SHP77 treated with DMSO at 0.1 percent for 48 hours (cell line): ENCODE measurements at regions not wholly inside any gene's neighbourhood (a gene's known extent, or its start where the extent isn't known, plus 50 kb on each side); places are given as distances from the start of the nearest gene placed in this dataset.
"Not testable (repeated sequence)": the region's sequence is repeated elsewhere in the genome, so short reads cannot be mapped to it uniquely, and the experiment has no call there.

ENCODE experiments used
- DNase-seq: peaks from one replicate; lab custom pipeline; 2025; lab: John Stamatoyannopoulos, UW

GRCh38 chr6:4677011-4677750, 99.0 kb upstream of the CDYL start:
- no peak for DNase-seq

DNA sequence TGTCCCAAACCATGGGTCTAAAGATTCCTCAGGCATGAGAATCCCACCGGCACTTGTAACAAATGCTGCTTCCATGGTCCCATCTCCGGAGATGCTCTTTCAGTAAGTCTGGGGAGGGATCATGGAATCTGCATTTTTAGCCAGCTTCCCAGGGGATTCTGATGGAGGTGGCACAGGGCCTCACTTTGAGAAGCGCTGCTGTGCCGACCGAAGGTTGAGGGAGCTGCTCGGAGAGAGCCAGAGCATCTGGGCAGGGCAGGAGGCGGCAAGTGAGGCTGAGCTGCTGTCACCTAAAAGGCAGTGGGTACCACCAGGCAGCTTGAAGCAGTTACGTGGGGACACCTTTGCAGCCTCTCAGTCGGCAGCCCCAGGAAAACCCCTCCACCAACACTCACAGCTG, 100.2 kb upstream of the CDYL start:
- DNase-seq: no peak

- DNase-seq: no peak
Measured at GRCh38 chr6:4675121-4675520, 101.1 kb upstream of the CDYL start.

- DNase-seq: no peak
Measured at GRCh38 chr6:4673861-4674260, 102.3 kb upstream of the CDYL start.

DNA sequence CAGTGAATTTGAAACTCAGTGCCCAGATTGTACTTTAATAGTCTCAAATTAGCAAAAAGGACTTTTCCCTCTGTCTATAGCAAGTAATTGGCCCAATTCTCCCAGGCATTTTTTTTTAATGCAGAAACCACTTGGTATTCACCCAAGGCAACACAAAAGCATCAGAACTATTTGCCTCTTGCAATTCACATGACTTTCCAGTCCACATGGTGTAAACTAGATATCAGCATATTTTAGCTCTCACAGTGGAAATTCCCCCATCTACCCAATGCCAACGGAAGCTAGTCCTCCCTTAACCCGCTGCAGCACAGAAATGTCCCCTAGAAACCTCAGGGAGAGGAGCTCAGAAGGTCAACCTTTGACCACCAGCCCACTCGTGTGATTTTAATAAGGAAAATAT, 103.4 kb upstream of the CDYL start:
- no peak for DNase-seq

DNA sequence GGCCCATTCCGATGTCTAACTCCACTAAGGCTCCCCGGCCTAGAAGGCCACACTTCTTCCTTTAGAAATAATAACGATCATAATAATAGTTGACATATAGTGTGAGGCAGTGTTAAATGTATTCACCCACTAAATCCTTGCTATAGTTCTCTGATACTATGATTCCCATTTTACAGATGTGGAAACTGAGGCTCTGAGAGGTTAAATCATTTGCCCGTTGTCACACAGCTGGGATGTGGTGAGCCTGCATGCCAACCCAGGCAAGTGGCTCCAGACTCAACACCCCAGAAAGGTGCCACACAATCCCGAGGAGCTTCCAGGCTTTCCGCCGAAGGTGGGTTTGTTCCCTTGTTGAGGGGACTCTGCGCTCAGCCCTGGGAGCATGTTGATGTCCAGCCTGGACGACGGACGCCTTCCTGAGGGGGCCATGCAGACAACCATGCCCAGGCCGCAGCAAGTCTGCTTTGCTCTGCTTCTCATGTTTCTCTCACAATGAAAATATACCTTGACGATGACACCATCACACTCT, 104.6 kb upstream of the CDYL start:
- DNase-seq: no peak

DNA sequence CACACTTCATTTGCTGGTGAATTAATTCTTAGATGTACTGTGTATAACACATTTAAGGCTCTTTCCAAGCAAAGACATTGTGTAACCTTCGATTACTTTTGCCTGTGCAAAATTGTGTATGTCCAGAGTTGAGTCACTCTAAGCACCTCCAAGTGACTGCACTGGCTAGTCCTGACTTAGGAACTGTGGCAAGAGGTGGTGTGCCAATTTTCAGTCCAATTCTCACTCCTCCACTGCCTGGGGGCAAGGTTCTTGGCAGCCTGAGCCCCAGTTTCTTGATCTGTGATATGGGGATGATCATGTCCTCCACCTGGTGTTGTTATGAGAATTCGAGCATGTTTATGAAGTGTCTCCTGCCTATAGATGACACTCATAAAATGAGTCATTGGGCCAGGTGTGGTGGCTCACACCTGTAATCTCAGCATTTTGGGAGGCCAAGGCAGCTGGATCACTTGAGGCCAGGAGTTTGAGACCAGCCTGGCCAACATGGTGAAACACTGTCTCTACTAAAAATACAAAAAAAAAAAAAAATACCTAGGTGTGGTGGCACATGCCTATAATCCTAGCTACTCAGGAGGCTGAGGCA, 105.3 kb upstream of the CDYL start:
- no peak for DNase-seq

- no peak for DNase-seq
Measured at GRCh38 chr6:4670290-4670689, 105.9 kb upstream of the CDYL start.

DNA sequence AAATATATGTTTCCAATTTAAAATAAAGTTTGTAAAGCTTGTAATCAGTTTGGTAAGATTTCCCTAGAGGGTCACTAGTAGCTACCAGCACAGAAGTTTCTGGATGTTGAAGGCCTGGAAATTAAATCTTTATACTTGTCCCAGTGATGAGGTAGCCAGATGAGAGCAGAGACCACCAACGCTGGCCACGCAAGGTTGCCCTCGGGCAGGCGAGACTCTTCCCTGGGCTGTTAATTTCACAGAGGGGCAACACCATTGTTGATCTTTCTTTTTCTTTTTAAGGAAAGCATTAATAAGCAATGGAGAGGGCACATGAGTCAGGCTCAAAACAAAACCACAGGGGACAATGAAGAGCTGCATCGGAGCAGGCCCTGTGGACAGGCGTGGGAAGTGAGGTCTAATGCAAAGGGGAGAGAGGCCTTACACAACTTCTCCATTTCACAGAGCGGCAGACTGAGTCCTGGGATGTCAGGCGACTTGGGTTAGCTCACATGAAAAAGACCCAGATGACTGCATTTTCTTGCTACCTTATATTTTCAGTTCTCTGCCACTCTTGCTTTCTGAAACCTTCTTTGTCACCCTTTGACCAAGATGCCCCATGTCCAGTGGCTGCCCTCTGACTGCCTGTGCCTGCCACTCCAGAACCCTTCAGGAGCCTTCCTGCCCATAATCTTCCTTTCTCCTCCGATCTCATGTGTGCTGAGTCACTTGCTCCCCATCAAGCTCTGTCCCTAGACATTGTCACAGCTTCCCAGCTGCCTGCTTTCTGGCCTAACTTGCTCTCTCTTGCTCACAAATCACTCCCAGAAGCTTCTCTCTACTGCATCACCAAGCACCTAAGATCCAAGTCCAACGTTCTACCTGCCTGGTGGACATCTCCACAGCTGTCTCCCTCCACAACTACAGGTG, 107.7 kb upstream of the CDYL start:
- no peak for DNase-seq

DNA sequence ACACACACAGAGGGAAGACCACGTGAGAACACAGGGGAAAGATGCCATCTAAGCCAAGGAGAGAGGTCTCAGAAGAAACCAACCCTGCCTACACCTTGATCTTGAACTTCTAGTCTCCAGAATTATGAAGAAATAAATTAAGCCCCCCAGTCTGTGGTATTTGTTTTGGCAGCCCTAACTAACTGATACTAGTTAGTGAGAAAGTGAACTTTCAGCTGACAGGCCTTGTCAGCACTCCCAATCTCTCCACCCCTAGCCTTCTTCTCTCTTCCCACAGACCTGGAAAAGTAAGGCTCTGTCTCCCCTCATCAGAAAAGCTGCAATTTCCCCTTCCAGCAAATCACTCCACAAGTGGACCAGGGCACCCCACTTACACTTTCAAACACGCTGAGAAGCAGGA, 108.6 kb upstream of the CDYL start:
- no peak for DNase-seq

- no peak for DNase-seq
Measured at GRCh38 chr6:4666886-4667513, 109.2 kb upstream of the CDYL start.

DNA sequence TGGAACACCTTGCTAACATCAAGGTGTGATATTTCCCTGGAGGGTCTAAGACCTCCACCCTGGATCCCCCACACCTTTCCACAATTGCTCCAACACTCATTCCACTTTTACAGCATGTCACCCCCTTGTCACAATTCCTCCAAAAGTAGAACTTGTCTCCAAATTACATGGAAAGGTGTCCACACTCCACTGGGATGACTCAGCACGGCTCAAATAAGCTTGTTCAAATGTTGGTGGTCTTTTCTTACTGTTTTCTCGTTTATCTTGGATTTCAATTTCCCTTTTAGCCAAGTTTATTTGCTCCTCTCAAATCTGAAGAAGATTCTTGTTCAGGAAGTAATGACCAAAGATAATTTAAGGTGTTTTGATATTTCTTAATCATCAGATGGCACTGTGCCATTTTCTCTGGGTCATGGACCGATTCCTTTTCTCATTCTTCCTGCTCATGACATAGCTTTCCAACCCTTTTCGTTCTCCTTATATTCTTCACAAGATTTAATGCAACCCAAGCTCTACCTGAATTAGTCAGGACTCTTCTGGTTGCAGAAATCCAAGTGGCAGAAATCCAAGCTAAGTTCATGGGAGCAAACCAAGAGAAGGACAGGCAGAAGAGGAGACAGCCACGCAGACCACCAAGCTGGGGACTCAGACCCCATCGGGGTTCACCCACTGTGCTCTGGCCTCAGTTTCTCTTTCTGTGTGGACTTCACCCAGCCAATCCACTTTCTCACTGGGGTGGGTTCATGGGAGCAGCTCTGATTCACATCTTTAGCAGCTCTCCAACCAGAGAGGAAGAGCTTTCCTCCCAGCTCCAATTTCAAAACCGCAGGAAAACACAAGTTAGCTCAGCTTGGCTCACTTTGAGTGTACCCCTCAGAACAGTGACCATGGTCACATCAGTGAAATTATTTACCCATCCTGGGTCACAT, 110.5 kb upstream of the CDYL start:
- DNase-seq: no peak

DNA sequence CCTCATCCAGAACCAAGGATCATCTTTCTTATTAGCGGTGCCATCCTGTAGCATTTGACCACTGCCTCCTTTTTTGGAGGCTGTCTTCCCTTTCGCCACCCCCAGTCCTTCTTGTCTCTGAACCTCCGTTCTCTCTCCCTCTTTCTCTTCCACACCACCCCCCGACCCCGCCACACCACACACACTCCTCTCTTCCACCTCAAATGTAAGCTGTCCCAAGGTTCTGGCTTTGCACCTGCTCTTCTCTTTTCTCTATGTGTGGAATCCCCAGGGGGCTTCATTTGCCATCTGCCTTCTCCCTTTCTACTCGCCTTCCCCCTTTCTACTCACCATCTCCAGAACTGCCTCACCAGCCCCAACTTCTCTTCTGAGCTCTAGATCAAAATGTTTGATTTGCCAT, 111.3 kb upstream of the CDYL start:
- DNase-seq: no peak

GRCh38 chr6:4664117-4664626, 112.0 kb upstream of the CDYL start:
- DNase-seq: no peak

- DNase-seq: no peak
Measured at GRCh38 chr6:4662886-4663285, 113.3 kb upstream of the CDYL start.

DNA sequence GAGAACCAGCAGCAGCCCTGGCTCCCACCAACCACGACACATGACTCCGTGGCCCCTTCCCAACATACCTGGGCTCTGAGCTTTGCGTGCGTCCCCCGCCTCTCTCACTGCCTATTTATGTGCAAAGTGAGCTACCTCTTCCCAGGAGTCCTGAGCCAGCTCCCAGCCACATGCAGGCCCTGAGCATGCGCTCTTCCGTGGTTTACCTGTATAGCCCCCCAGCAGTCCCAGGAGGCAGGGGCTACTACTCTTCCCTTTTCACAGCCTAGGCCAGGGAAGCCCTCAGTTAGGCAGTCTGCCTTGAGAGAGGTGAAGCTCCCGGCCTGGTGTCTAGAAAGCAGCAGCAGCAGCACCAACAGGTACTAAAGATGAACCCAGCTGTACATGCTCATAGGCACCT, 114.8 kb upstream of the CDYL start:
- DNase-seq: no peak

GRCh38 chr6:4660377-4661321, 115.6 kb upstream of the CDYL start:
- DNase-seq: no peak

DNA sequence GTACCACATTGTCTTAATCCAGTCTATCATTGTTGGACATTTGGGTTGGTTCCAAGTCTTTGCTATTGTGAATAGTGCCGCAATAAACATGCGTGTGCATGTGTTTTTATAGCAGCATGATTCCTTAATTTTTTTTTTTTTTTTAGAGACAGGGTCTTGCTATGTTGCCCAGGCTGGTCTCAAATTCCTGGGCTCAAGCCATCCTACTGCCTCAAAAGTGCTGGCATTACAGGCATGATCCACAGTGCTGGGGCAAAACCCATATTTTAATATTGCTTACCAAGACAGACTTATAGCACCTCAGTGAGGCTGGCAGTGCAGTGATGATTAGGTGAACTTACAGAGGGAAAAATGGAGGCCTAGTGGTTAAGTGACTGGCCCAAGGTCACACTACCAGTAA, 116.5 kb upstream of the CDYL start:
- DNase-seq: not testable (repeated sequence)

- DNase-seq: no peak
Measured at GRCh38 chr6:4658486-4658885, 117.7 kb upstream of the CDYL start.

GRCh38 chr6:4656106-4656505, 120.1 kb upstream of the CDYL start:
- DNase-seq: no peak
